K562 (cell line): ENCODE measurements at regions not wholly inside any gene's neighbourhood (a gene's known extent, or its start where the extent isn't known, plus 50 kb on each side); places are given as distances from the start of the nearest gene placed in this dataset.

Source experiments
- ATF4 ChIP-seq: fragments of 450-650 bp; formaldehyde crosslinking; IDR thresholded peaks from 2 replicates; pipeline ENCODE4 v1.4.0; 2022; ENCODE audit warnings: mild to moderate bottlenecking, moderate library complexity
- BACH1 ChIP-seq: fragments of 200-800 bp; sonication (Bioruptor generic); IDR thresholded peaks from 2 replicates; pipeline ENCODE4 v1.6.1; 2016; ENCODE audit warnings: missing genetic modification characterization, missing compliant biosample characterization
- CEBPB ChIP-seq: fragments of 450-650 bp; IDR thresholded peaks from 2 replicates; pipeline ENCODE4 v1.6.1; 2016; ENCODE audit warnings: missing genetic modification characterization, missing compliant biosample characterization
- CREB1 ChIP-seq, 2 experiments: sonication (generic) in 1 of 2; formaldehyde crosslinking in 1 of 2; IDR thresholded peaks; 2 replicates each; pipeline versions ENCODE4 v1.6.1 to v1.8.0; 2012 to 2022; ENCODE audit warnings: inconsistent platforms in 1 of 2, mild to moderate bottlenecking in 1 of 2, missing genetic modification reagents in 1 of 2, moderate library complexity in 1 of 2
- NFE2L1 ChIP-seq: fragments of 450-650 bp; IDR thresholded peaks from 2 replicates; pipeline ENCODE4 v1.6.1; 2016; ENCODE audit warnings: missing genetic modification characterization, low read depth, mild to moderate bottlenecking, missing compliant biosample characterization, moderate library complexity, borderline replicate concordance
- POLR2AphosphoS5 ChIP-seq: IDR thresholded peaks from 2 replicates; pipeline ENCODE4 v1.6.1; 2011; ENCODE audit warnings: mild to moderate bottlenecking, low read depth, low read length, moderate library complexity; ENCODE audit not compliant: control insufficient read depth, insufficient read depth
- RAD21 ChIP-seq, 2 experiments: fragments of 250-450 bp in 1 of 2; fragments of 450-650 bp in 1 of 2; sonication (Bioruptor Pico) in 1 of 2; formaldehyde crosslinking in 1 of 2; IDR thresholded peaks in 1 of 2; conservative IDR thresholded peaks in 1 of 2; 2 replicates each; pipeline versions ENCODE4 v1.4.0 to v1.8.0; 2020 to 2022; ENCODE audit warnings: mild to moderate bottlenecking in 2 of 2, moderate library complexity in 1 of 2
- ZNF274 ChIP-seq: IDR thresholded peaks from 2 replicates; pipeline ENCODE4 v1.6.1; 2011; ENCODE audit warnings: low read depth, mild to moderate bottlenecking, low read length, moderate library complexity, borderline replicate concordance

GRCh38 chr16:51752438-51752995 lies 601.4 kb upstream of the SALL1 start:
- TF ChIP-seq ZNF274 (no peak), POLR2AphosphoS5 (no peak), NFE2L1 (tag) (no peak), RAD21 (CRISPR knock-in tag; conservative IDR thresholded peaks at IDR 0.05 in 1 of 2, IDR thresholded peaks at IDR 0.05 in 1 of 2) (no peak), BACH1 (tag) (no peak), CEBPB (tag) (no peak), CREB1 (IDR thresholded peaks at IDR 0.05) (no peak), CREB1 (CRISPR knock-in tag; IDR thresholded peaks at IDR 0.05) (no peak), ATF4 (CRISPR knock-in tag) (no peak)
